ENCODE measurements at regions not wholly inside any gene's neighbourhood (a gene's known extent, or its start where the extent isn't known, plus 50 kb on each side); places are given as distances from the start of the nearest gene placed in this dataset.
"Not testable (repeated sequence)": the region's sequence is repeated elsewhere in the genome, so short reads cannot be mapped to it uniquely, and the experiment has no call there.

DNA sequence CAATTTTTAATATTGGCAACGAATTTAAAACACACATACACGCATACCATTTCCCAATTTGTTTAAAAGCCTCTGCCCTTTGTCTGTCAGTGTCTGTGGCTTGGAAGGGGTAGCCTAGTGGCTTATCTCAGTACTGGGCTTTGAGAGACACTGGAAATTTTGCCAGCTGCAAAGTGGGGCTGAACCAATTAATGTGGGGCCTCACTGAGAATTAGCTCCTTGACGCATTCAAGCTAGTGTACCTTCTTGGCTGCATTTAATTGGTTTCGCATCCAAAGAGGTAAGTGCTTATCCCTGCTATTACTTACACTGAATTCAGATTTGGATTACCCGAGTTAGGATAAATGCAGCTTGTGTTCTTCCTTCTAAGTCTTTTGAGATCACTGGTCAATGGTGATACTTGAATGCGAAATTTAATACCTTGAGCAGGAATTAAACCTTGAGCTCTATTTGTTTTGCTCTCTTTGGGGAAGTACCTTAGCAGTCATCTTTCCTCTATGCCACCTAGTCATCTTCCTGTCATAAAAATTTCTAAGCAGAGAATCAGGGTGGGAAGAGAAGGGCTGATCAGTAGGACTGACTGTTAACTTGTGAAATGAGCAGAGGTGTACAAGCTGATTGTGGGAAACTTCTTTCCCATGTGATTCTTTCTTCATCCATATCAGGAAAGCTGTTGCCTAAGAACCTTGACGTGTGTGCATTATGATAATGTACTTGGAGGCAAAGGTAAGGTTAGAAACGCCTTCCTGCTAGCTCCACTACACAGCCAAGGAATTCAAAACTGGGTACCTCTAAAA lies 187.7 kb upstream of the E2F8 start:
- DNase-seq: no peak

DNA sequence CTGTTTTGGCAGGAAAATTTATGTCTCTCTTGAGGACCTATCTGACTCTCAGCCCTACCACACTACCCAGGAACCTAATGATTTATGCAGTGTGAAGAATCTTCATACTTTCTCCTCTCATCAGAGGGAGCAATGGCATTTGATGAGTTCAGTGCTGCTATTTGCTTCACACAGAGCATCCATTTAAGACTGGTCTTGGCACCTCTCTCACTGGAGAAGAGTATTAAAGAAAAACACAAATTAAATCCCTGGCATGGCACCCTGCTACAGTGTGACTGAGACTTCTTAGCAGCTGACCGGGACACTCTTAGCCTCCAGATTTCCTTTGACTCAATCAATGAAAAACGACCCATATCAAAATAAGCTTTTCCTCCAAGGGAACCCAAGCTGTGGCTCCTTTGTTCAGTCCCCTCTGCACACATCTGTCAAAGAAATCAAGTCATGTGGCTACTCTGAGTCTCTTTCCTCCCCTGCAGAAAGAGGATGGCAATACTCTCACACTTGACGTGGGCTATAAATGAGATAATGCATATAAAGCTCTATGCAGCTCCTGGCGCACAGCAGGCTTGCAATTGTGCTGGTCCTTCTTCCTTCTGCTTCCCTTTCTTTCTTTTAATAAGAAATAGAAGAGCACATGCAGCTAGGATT lies 186.1 kb upstream of the E2F8 start:
- no peak for DNase-seq

DNA sequence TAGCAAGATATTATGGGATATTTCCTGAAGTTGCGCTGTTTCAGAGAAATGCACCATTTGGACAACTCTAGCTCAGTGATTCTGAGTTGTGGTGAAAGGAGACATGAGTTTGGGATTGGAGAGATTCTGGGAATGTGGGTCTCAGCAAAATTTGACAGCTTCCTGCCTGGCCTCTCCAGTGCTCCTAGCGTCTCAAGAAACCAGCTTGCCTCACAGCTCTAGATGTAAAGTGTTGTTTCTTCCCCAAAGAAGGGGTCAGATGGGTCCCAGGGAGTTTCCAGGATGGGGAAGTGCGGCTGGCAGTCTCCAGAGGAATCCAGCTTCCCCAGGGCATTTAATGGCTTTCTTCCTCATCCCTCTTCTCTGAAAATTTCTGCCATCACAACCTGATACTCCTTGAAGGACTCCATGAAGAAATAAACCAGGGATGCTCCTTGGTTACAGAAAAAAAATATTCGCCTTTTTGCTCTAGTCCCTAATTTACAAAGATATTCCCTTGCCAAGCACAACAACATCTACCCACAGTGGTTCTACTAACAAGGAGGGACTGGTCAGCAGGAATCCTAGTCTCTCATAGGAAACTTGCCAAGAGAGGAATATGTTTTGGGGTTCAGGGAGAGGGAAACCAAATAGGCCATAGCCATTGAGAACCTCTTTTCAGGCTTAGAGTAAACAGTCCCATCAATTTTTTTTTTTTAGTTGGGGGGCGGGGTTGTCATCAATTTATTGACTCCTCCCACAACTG lies 185.4 kb upstream of the E2F8 start:
- no peak for DNase-seq

DNA sequence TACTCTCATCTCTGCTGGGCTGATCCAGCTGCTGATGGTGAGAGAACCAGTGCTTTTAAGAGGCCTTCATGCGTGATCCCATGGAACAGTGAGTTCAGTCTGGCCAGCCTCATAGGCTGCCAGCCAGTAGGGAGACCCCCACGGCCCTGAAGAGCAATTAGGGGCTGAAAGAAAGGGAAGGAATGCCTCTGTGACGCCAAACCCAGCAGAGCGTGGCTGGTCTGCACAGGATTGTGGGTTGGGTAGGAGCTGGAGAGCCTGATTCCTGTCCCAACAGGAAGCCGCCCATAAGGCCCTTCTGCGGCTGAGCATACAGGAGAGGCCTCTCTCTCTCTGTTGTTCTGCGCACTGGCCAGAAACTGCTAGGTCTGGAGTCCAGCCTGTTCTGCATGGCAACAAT lies 181.5 kb upstream of the E2F8 start:
- no peak for DNase-seq

DNA sequence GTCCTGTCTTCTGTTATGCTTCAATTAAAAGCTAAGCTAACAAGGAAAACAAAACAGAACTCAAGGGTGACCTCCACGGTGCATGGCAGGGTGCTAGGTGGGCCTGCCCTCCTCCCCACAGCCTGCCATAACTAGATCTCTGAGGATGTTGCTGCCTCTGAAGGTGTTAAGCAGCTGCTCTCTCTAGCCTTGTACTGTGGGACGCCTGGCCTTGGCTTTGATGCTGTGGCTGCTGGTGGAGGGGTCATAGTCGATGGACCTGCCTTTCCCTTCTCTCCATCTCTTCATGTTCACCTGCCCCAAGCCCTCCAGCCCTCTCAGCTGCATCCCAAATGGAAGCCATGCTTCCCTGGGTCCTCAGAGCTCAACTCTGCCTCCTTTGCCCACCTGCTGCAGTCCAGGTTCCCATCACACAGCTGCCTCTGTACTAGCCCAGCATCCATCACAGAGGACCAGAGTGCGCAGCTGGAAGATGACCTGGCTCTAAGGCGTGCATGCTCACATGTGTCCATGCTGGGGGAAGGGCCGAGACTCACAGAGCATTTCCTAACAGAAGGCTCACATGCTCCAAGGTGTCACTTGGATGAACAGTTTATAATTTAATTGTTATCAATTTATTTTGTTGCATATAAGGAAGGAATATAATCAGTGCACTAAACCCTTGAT lies 180.3 kb upstream of the E2F8 start:
- DNase-seq: no peak

DNA sequence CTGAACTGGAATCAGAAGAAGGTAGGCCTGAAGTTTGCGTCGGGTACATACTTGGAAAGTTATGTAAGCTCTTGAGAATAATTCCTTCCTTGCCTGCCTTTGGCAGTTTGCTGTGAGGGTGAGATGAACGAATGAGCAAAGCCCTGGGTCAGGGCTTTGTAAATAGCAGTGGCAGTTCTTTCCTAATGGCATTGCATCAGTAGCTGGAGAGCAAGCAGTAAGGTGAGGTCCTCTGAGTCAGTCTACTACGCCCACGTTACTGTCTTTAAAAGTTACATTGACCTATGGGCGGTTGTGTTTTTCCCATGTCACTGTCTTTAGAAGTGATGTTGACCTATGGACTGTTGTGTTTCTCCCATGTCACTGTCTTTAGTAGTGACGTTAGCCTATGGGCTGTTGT lies 179.1 kb upstream of the E2F8 start:
- DNase-seq: no peak

DNA sequence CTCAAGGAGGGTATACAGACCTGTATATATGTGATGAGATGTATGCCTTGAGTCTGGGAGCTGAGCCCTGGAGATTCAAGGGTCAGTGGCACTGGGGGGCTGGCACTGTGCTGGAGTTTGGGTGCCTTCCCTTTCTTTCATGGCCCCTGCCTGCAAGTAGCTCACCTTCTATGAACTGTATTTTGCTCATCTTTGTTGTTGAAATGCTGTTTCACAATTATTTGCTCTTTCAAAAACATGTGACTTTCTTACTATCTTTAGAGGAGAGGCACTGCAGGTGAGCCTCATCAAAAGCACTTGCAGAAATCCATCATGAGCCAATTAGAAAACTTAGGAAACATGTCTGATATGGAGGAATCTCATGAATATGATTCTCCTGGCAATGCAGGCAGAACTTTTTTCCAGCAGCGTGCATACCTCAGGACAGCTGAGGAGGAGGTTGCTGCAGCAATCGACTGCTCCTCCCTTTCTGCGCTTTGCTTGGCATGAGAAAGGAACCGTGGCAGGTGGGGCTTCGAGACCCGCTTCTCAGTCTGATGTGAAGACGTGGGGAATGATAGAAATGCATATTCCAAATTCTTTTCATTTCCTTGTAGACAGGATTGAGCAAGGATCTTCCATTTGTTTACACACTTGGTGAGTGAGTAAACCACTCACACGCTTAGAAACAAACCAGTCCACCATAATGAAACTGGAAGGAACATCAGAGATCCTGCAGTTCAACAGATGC lies 178.4 kb upstream of the E2F8 start:
- no peak for DNase-seq

DNA sequence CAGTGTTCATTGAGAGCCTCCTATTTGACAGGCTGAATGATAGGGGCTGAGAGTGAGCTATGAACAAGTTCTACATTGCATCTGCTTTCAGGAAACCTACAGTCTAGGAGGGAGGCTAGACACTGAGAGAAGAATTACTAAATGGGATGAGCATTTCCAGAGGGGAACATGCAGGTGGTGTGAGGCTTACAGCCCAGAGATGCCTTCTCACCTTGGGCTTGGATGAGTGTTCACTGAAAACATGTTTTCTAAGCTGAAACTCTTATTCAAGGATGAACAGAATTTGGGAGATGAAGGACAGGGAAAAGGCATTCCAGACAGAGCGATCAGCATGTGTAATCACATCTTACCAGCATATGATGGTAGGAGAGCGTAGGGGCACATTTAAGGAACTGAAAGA lies 177.5 kb upstream of the E2F8 start:
- DNase-seq: no peak

DNA sequence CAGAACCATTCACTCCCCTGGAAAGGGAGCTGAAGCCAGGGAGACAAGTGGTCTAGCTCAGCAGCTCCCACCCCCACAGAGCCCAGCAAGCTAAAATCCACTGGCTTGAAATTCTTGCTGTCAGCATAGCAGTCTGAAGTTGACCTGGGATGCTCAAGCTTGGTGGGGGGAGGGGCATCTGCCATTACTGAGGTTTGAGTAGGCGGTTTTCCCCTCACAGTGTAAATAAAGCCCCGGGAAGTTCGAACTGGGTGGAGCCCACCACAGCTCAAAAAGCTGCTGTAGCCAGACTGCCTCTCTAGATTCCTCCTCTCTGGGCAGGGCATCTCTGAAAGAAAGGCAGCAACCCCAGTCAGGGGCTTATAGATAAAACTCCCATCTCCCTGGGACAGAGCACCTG lies 171.3 kb upstream of the E2F8 start:
- DNase-seq: not testable (repeated sequence)

DNA sequence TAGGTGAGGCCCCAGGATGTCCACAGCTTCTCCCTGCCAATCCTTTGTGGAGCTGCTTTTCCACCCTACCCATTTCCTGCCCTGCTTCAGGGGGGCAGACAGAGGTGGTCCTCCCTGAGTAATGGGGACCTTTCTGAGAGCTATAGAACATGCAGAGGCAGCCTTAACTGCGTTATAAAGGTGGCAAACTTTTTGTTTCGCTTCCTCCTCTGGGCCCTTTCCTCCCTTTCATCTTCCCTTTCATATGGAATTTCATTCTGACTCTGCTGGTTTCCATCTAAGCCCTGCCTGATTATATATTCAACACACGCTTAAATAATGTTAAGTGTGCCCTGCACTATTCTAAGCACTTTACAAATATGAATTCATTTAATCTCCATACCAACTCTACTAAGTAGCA lies 169.3 kb upstream of the E2F8 start:
- DNase-seq: no peak

DNA sequence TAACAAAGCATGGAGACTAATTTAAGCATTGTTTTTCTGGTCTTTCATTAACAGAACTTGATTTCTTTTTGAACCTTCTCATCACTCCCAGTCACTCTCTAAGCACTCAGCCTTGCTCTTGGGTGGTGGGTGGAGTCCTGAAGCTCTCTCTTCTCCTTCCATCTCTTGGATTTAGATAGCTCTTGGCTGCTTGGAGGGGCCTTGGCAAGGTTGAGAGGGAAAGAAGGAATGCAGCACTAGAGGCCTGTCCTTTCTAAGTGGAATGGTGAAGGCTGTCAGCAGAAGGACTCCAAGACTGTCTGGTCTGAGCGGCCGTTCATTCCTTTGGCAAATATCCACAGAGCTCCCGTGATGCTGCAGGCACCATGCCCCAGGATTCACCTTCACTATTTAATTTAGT lies 168.6 kb upstream of the E2F8 start:
- DNase-seq: no peak

DNA sequence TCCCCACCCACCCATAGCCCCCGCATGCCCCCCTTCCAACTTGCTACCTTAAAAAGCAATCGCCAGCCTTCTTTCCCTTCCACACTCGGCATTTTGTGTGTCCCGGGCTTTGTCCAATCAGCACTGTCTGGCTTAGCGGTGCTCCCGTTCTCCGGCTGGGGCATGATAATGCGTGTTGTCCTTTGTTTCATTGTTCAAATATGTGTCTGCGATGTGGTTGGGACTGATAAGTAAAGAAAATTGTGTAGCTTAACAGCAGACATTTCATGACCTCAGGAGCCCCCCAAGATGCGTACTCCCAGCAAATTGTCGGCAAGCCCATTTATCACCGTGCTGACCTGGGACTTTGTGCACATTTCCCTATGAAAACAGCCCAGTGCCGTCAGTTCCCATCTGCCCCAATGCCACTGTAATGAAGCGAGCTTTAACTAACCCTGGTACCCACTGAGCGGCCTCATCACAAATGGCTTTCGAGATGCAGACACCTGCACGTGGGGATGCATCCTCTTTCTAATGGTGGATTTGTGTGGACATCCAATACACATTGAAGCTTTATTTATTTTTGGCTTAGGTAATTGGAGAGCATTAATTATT lies 167.0 kb upstream of the E2F8 start:
- no peak for DNase-seq

DNA sequence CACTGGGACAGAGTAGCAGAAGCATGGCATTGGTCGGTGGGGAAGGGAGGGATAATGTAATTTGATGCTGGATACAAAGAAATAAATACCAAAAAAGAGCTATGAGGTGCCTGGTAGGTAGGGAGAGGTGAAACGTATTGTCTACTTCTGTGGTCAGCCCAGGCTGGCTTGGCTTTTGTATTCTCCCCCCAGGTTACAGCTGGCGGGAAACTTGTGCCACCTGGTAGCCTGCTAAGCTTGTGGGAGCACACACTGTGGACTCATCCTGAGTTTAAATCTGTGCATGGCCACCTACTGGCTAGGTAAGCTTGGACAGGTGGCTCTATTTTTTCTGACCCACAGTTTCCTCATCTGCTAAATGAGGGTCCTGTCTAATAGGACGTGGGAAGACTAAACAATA lies 165.2 kb upstream of the E2F8 start:
- no peak for DNase-seq

DNA sequence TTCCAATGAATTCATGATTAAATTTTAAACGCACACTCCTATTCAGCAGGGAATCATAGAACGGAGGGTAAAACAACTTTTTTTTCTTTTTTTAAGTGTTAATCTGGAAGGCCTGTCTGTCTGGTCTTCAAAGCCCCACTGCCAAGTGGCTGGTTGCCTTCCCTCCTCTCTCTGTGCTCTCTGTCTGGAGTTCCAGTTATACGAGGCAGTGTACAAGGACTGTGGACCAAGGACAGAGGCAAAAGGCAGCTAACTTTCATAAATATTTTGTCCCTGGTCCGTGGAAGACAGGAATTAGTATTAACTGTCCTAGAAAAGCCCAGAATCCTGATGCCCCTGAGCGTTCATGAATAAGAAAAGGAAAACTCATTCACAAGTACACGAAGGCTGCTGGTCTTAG lies 164.0 kb upstream of the E2F8 start:
- DNase-seq: no peak

DNA sequence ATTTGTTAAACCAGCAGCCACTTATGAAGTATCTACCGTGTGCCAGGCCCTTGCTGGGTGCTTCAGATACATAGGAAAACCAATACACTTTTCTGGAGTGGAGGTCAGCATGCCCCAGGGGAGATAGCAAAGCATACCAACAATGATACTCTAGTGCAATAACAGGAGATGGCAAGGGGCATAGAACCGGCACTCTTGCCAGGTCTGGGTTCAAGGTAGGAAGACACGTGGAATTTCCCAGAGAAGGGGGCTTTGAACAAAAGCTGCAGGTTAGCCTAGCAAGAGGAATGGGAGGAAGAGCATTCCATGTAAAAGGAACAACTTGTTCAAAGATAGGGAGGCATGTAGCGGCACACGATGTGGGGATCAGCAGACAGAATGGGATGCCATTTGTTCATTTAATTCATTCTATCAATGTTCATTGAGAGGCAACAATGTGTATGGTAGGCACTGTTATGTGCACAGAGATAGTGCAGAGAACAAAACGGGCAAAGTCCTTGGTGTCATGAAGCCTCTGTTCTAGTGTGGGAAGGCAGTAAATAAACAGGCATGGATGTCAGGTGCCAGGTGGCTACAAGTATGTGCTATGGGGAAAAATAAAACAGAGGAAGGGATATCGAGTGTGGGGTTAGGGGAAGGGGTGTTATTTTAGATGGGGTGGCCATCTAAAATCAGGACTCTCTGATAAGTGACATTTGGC lies 162.6 kb upstream of the E2F8 start:
- no peak for DNase-seq

DNA sequence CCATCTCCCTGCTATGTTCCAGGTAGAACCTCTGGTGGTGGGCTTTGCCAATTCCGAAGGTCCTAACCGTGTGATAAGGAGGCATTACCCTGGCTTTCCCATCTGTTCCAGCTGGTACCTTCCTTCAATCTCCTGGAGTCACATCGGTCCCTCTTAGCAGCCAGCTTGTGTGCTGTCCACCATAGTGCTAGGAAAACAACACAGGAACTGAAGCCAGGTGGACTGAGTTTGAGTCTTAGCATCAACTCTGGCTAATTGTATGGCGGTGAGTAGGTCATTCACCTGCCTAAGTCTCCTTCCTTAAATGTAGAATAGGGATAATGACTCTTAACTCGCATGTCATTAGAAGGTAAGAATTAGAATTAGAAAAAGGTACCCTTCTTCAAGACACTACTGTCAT lies 159.6 kb upstream of the E2F8 start:
- DNase-seq: no peak

DNA sequence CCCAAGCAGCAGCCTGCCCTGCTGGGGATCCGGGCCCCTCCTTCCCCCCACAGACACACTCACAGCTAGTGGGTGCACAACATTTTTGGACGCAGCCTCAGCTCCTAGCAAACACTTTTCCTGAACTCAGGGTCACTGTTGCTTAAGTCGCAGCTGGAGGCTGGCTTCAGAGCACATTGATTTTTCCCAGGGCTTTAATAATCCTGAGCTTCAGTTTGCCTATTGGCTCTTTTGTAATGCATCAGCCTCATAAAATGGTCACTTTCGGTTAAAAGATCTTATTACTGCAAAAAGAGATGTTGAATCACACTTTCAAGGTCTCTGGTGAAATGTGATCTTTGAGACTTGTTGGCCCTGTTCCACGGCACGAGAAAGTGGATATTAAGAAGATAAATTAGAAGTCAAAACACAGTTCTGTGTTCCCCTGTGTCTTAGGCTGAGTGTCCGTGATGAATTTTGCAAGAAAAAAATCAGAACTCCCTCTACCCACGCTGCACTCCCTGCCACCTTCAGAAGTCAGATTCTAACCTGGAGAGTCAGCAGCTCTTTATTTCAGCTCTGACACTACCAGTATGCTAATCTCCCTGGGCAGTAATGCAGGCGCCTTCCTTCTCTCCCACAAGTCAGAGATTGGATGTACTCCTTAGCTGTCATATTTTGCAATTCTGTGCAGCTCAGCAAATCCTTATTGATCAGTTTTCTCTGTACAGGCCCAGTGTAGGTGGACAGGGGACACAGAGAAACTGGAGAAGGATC lies 158.2 kb upstream of the E2F8 start:
- DNase-seq: no peak

DNA sequence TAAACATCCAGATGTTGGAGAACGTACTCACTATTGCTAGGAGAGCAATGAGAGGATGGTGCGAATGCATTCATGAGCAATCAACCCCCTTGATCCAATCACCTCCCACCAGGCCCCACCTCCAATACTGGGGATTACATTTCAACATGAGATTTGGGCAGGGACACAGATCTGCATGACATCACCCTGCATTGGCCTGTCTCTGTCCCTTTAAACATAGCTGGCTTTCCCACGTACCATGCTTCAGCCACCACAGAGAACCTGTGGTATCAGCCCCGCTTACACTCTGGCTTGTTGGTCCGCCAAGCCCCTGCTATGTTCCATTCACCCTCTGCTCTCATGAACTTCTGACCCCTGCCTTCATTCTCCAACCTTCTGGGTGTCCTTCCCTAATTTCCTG lies 157.5 kb upstream of the E2F8 start:
- no peak for DNase-seq

DNA sequence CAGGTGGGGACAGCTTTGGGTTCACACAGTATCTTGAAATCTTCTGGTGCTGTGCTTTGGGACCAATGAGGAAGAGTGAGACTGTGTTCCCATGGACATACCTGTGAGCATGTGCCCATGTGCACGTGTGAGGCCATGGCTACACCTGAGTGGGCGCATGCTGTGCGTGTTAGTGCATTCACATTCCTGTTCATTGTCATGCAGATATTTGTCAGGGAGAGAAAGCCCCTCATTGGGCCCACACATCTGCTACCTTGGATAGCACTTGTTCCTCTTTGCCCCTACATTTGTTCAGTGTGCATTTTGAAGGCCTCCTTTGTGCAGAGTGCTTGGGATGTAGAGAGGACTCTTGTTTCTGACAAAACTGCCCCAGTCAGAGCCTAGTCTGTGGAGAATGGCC lies 154.3 kb upstream of the E2F8 start:
- DNase-seq: no peak

DNA sequence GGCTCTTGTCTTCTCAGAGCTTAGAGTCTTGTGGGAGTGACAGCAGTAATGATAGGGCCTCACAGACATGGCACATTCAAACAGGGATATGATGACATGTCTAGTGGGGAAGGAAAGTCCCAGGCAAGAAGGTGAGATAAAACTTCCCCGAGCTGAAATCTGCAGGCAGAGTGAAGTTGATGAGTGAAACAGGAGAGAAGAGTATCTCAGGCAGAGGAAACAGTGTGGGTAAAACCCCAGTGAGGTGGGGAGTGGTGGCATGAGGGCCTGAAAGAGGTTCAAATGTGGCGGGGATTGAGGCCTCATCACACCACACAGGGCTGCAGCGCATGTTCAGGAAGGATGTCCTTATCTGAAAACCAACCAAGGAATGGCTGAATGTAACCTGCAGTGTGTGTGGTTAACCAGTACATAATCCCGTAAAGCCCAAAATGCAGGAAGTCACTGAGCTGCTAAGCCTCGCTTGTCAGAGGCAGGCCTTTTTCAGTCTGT lies 153.8 kb upstream of the E2F8 start:
- no peak for DNase-seq

DNA sequence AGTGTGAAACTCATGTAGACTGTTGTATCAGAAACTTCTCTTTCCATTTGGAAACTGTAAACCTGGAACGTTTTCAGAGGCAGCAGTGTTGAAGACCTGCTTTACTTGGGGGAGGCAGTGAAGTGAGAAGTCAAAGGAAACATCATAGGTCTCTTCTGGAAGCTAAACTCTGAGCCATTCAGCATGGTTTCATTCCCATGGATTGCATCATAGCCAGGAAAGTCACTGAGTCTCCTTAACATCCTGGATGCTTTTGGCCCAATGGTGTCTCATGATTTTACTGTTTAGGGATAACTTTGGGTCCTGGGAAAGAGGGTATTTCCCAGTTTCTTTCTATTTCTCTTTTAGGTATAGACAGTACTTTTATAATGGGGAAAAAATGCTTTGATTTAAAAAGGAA lies 153.2 kb upstream of the E2F8 start:
- DNase-seq: no peak

Data from NCI-H1694 treated with DMSO at 0.1 percent for 48 hours (cell line).